Astrocyte (in vitro differentiated cells and primary cell): ENCODE measurements at regions not wholly inside any gene's neighbourhood (a gene's known extent, or its start where the extent isn't known, plus 50 kb on each side); places are given as distances from the start of the nearest gene placed in this dataset.

Experiments
- DNase-seq: peaks from one replicate; pipeline ENCODE4 v3.0.0-alpha.2; 2010; ENCODE audit warnings: low read depth
- FAIRE-seq: peaks from 2 replicates; lab custom pipeline; 2011; peaks lifted over from hg19 to GRCh38; lab: Jason Lieb, UNC
- H2AFZ ChIP-seq: 2 replicates; pipeline ENCODE4 v1.6.0; 2012; ENCODE audit warnings: low read depth, low read length, inconsistent platforms
- H3K27ac ChIP-seq: 2 replicates; pipeline ENCODE4 v1.5.1; 2011; ENCODE audit warnings: low read depth, low read length, inconsistent platforms
- H3K27me3 ChIP-seq: 2 replicates; pipeline ENCODE4 v1.6.0; 2011; ENCODE audit warnings: low read length, inconsistent platforms; ENCODE audit not compliant: insufficient read depth
- H3K36me3 ChIP-seq: 2 replicates; pipeline ENCODE4 v1.5.1; 2011; ENCODE audit warnings: low read length, inconsistent platforms; ENCODE audit not compliant: insufficient read depth
- H3K4me1 ChIP-seq: 2 replicates; pipeline ENCODE4 v1.5.1; 2011; ENCODE audit warnings: low read length, inconsistent platforms; ENCODE audit not compliant: insufficient read depth
- H3K4me2 ChIP-seq: 2 replicates; pipeline ENCODE4 v1.6.0; 2012; ENCODE audit warnings: low read length, inconsistent platforms
- H3K4me3 ChIP-seq: 2 replicates; pipeline ENCODE4 v1.5.1; 2011; ENCODE audit warnings: low read depth, mild to moderate bottlenecking, low read length, inconsistent platforms; ENCODE audit not compliant: insufficient read depth
- H3K79me2 ChIP-seq: 2 replicates; pipeline ENCODE4 v1.6.0; 2012; ENCODE audit warnings: mild to moderate bottlenecking, low read length, inconsistent platforms; ENCODE audit not compliant: insufficient read depth
- H3K9ac ChIP-seq: 2 replicates; pipeline ENCODE4 v1.6.0; 2012; ENCODE audit warnings: mild to moderate bottlenecking, low read length, inconsistent platforms
- H3K9me3 ChIP-seq: 2 replicates; pipeline ENCODE4 v1.5.1; 2012; ENCODE audit warnings: low read depth, mild to moderate bottlenecking, low read length, inconsistent platforms; ENCODE audit not compliant: insufficient read depth
- H4K20me1 ChIP-seq: 2 replicates; pipeline ENCODE4 v1.6.0; 2012; ENCODE audit warnings: low read length, inconsistent platforms; ENCODE audit not compliant: insufficient read depth
- H3K27ac Mint-ChIP-seq: one replicate; pipeline ENCODE4 v1.8.0; 2021; ENCODE audit warnings: mild to moderate bottlenecking, mixed read lengths; ENCODE audit not compliant: unreplicated experiment
- H3K27me3 Mint-ChIP-seq: one replicate; pipeline ENCODE4 v1.8.0; 2021; ENCODE audit warnings: low read depth, mixed read lengths; ENCODE audit not compliant: unreplicated experiment
- H3K36me3 Mint-ChIP-seq: one replicate; pipeline ENCODE4 v1.8.0; 2021; ENCODE audit warnings: low read depth, mixed read lengths; ENCODE audit not compliant: unreplicated experiment
- H3K4me1 Mint-ChIP-seq: one replicate; pipeline ENCODE4 v1.8.0; 2021; ENCODE audit warnings: low read depth, mixed read lengths; ENCODE audit not compliant: unreplicated experiment
- H3K4me3 Mint-ChIP-seq: one replicate; pipeline ENCODE4 v1.8.0; 2021; ENCODE audit warnings: mild to moderate bottlenecking, moderate library complexity, mixed read lengths; ENCODE audit not compliant: unreplicated experiment
- H3K9me3 Mint-ChIP-seq: one replicate; pipeline ENCODE4 v1.8.0; 2021; ENCODE audit warnings: mild to moderate bottlenecking, mixed read lengths; ENCODE audit not compliant: unreplicated experiment
- CTCF ChIP-seq: IDR thresholded peaks from 2 replicates; pipeline ENCODE4 v1.5.1; 2011; ENCODE audit warnings: low read depth, mild to moderate bottlenecking, inconsistent platforms, low read length, moderate library complexity; ENCODE audit not compliant: insufficient read depth
- EZH2 ChIP-seq: IDR thresholded peaks from 2 replicates; pipeline ENCODE4 v1.6.1; 2012; ENCODE audit warnings: mild to moderate bottlenecking, low read length, inconsistent platforms; ENCODE audit not compliant: insufficient read depth

GRCh38 chr5:135208555-135208902 is 174.5 kb upstream of the PITX1 start:
- Histone ChIP-seq H3K27me3 (no peaks in the 10 kb centered on the region), H3K4me3 (no peak overlapping the region), H3K79me2 (no peaks in the 10 kb centered on the region), H3K4me1 (peaks cover 34% of the 10 kb centered on the region), H2AFZ (no peak overlapping the region), H3K4me2 (peak overlapping the region; percentile 82), H3K36me3 (no peaks in the 10 kb centered on the region), H3K9ac (no peak overlapping the region), H3K9me3 (no peaks in the 10 kb centered on the region), H4K20me1 (no peaks in the 10 kb centered on the region), H3K27ac (peak overlapping the region; percentile 89)
- H3K36me3 Mint-ChIP-seq: peaks cover under 1% of the 10 kb centered on the region
- H3K9me3 Mint-ChIP-seq: peaks cover 6% of the 10 kb centered on the region
- peaks cover 5% of the 10 kb centered on the region for H3K27me3 Mint-ChIP-seq
- peak overlapping the region; percentile 17 for H3K4me3 Mint-ChIP-seq
- FAIRE-seq (no peak), DNase-seq (no peak)
- TF ChIP-seq EZH2: no peak
- TF ChIP-seq CTCF: no peak
- peaks cover 13% of the 10 kb centered on the region for H3K4me1 Mint-ChIP-seq
- H3K27ac Mint-ChIP-seq: peak overlapping the region; percentile 93

- H3K79me2 ChIP-seq: no peaks in the 10 kb centered on the region
- H3K4me2 ChIP-seq: no peak overlapping the region
- peaks cover 9% of the 10 kb centered on the region for H3K9me3 Mint-ChIP-seq
- no peaks in the 10 kb centered on the region for H3K9me3 ChIP-seq
- peaks cover 4% of the 10 kb centered on the region for H3K27me3 Mint-ChIP-seq
- peaks cover 13% of the 10 kb centered on the region for H3K4me1 Mint-ChIP-seq
- H3K27ac Mint-ChIP-seq: no peak overlapping the region
- no peak overlapping the region for H3K4me3 ChIP-seq
- peaks cover 34% of the 10 kb centered on the region for H3K4me1 ChIP-seq
- FAIRE-seq: peak; percentile 29
- H2AFZ ChIP-seq: no peak overlapping the region
- H3K36me3 Mint-ChIP-seq: no peaks in the 10 kb centered on the region
- H3K27me3 ChIP-seq: no peaks in the 10 kb centered on the region
- no peak overlapping the region for H3K9ac ChIP-seq
- DNase-seq: no peak
- no peaks in the 10 kb centered on the region for H3K36me3 ChIP-seq
- H4K20me1 ChIP-seq: no peaks in the 10 kb centered on the region
- TF ChIP-seq CTCF (no peak), EZH2 (no peak)
- H3K4me3 Mint-ChIP-seq: no peak overlapping the region
- H3K27ac ChIP-seq: no peak overlapping the region
Measured at GRCh38 chr5:135207866-135208265, 173.8 kb upstream of the PITX1 start.

- no peak overlapping the region for H2AFZ ChIP-seq
- Mint-ChIP-seq H3K4me3 (no peak overlapping the region), H3K9me3 (peaks cover 9% of the 10 kb centered on the region), H3K4me1 (peaks cover 13% of the 10 kb centered on the region), H3K36me3 (no peaks in the 10 kb centered on the region), H3K27ac (no peak overlapping the region), H3K27me3 (peaks cover 3% of the 10 kb centered on the region)
- TF ChIP-seq CTCF (no peak), EZH2 (no peak)
- no peaks in the 10 kb centered on the region for H3K36me3 ChIP-seq
- H3K9ac ChIP-seq: no peak overlapping the region
- H4K20me1 ChIP-seq: no peaks in the 10 kb centered on the region
- no peak overlapping the region for H3K27ac ChIP-seq
- H3K4me1 ChIP-seq: peaks cover 34% of the 10 kb centered on the region
- no peak for FAIRE-seq
- H3K27me3 ChIP-seq: no peaks in the 10 kb centered on the region
- H3K4me2 ChIP-seq: no peak overlapping the region
- no peak overlapping the region for H3K4me3 ChIP-seq
- peaks cover 3% of the 10 kb centered on the region for H3K9me3 ChIP-seq
- H3K79me2 ChIP-seq: no peaks in the 10 kb centered on the region
- DNase-seq: no peak
Measured at GRCh38 chr5:135206862-135207261, 172.8 kb upstream of the PITX1 start.
